ENCODE measurements at regions not wholly inside any gene's neighbourhood (a gene's known extent, or its start where the extent isn't known, plus 50 kb on each side); places are given as distances from the start of the nearest gene placed in this dataset.

- no peak overlapping the region for H3K4me2 ChIP-seq (ENCODE audit: low read length)
- H3K4me3 ChIP-seq (ENCODE audit: low read length), result no peak overlapping the region
- no peaks in the 10 kb centered on the region for H3F3A ChIP-seq (ENCODE audit: insufficient read depth, low read length, poor library complexity, severe bottlenecking)
- no peak overlapping the region for H2AFZ ChIP-seq (ENCODE audit: low read depth, low read length)
- H3K36me3 ChIP-seq (ENCODE audit: insufficient read depth, low read length), result no peaks in the 10 kb centered on the region
- no peaks in the 10 kb centered on the region for H3K79me2 ChIP-seq (replicated peaks; ENCODE audit: insufficient read depth, low read length)
- no peak for TF ChIP-seq CTCF (IDR thresholded peaks at IDR 0.05; ENCODE audit: poor library complexity, severe bottlenecking)
- TF ChIP-seq POLR2AphosphoS5 (IDR thresholded peaks at IDR 0.05), result no peak
- TF ChIP-seq REST (IDR thresholded peaks at IDR 0.05; ENCODE audit: borderline replicate concordance), result no peak
- no peak for TF ChIP-seq EP300 (conservative IDR thresholded peaks at IDR 0.05; ENCODE audit: poor library complexity, severe bottlenecking)
- TF ChIP-seq TAF1 (IDR thresholded peaks at IDR 0.05; ENCODE audit: low read depth), result no peak
- TF ChIP-seq MXI1 (conservative IDR thresholded peaks at IDR 0.05; ENCODE audit: poor library complexity, severe bottlenecking), result no peak
- TF ChIP-seq SMC3 (conservative IDR thresholded peaks at IDR 0.05; ENCODE audit: poor library complexity), result no peak
- no peak for TF ChIP-seq RAD21 (conservative IDR thresholded peaks at IDR 0.05)
- TF ChIP-seq EZH2 (IDR thresholded peaks at IDR 0.05; ENCODE audit: borderline replicate concordance, insufficient read depth, low read length, poor library complexity, severe bottlenecking), result no peak
- H3K9ac ChIP-seq (ENCODE audit: low read length), result no peak overlapping the region
- no peak overlapping the region for H3K27ac ChIP-seq (ENCODE audit: low read length)
- H4K20me1 ChIP-seq (ENCODE audit: insufficient read depth), result no peaks in the 10 kb centered on the region
- H3K9me2 ChIP-seq (ENCODE audit: insufficient read depth, low read length), result no peaks in the 10 kb centered on the region
- H3K27me3 ChIP-seq (ENCODE audit: insufficient read depth, low read depth, low read length), result no peaks in the 10 kb centered on the region
- no peaks in the 10 kb centered on the region for H3K9me3 ChIP-seq (ENCODE audit: low read length)
These were observed 120.3 kb upstream of the GATA6 start for GRCh38 chr18:22048932-22049615.

- H3K9me2 ChIP-seq (ENCODE audit: insufficient read depth, low read length), result no peaks in the 10 kb centered on the region
- TF ChIP-seq REST (IDR thresholded peaks at IDR 0.05; ENCODE audit: borderline replicate concordance), result no peak
- TF ChIP-seq CTCF (IDR thresholded peaks at IDR 0.05; ENCODE audit: poor library complexity, severe bottlenecking), result no peak
- TF ChIP-seq MXI1 (conservative IDR thresholded peaks at IDR 0.05; ENCODE audit: poor library complexity, severe bottlenecking), result no peak
- TF ChIP-seq TAF1 (IDR thresholded peaks at IDR 0.05; ENCODE audit: low read depth), result no peak
- no peak for TF ChIP-seq SMC3 (conservative IDR thresholded peaks at IDR 0.05; ENCODE audit: poor library complexity)
- no peak for TF ChIP-seq POLR2AphosphoS5 (IDR thresholded peaks at IDR 0.05)
- no peak for TF ChIP-seq RAD21 (conservative IDR thresholded peaks at IDR 0.05)
- TF ChIP-seq EZH2 (IDR thresholded peaks at IDR 0.05; ENCODE audit: borderline replicate concordance, insufficient read depth, low read length, poor library complexity, severe bottlenecking), result no peak
- no peak for TF ChIP-seq EP300 (conservative IDR thresholded peaks at IDR 0.05; ENCODE audit: poor library complexity, severe bottlenecking)
- no peak overlapping the region for H3K4me2 ChIP-seq (ENCODE audit: low read length)
- H3K27ac ChIP-seq (ENCODE audit: low read length), result no peak overlapping the region
- no peak overlapping the region for H3K9ac ChIP-seq (ENCODE audit: low read length)
- H3K9me3 ChIP-seq (ENCODE audit: low read length), result no peaks in the 10 kb centered on the region
- no peaks in the 10 kb centered on the region for H3K79me2 ChIP-seq (replicated peaks; ENCODE audit: insufficient read depth, low read length)
- H3F3A ChIP-seq (ENCODE audit: insufficient read depth, low read length, poor library complexity, severe bottlenecking), result no peaks in the 10 kb centered on the region
- no peaks in the 10 kb centered on the region for H4K20me1 ChIP-seq (ENCODE audit: insufficient read depth)
- no peaks in the 10 kb centered on the region for H3K36me3 ChIP-seq (ENCODE audit: insufficient read depth, low read length)
- no peaks in the 10 kb centered on the region for H3K27me3 ChIP-seq (ENCODE audit: insufficient read depth, low read depth, low read length)
- no peak overlapping the region for H2AFZ ChIP-seq (ENCODE audit: low read depth, low read length)
- H3K4me3 ChIP-seq (ENCODE audit: low read length), result no peak overlapping the region
These were observed 116.8 kb upstream of the GATA6 start for GRCh38 chr18:22052405-22053105.
